GM18907 (cell line): ENCODE measurements at regions not wholly inside any gene's neighbourhood (a gene's known extent, or its start where the extent isn't known, plus 50 kb on each side); places are given as distances from the start of the nearest gene placed in this dataset.

Experiments used
- ATAC-seq: cut with Tn5 transposase; IDR thresholded peaks from one replicate; pipeline ENCODE4 v1.9.1; 2021; ENCODE audit warnings: mild to moderate bottlenecking, moderate library complexity; ENCODE audit not compliant: unreplicated experiment

- no peak for ATAC-seq
These were observed 1044.1 kb upstream of the B3GALT2 start for GRCh38 chr1:194230351-194231144.

DNA sequence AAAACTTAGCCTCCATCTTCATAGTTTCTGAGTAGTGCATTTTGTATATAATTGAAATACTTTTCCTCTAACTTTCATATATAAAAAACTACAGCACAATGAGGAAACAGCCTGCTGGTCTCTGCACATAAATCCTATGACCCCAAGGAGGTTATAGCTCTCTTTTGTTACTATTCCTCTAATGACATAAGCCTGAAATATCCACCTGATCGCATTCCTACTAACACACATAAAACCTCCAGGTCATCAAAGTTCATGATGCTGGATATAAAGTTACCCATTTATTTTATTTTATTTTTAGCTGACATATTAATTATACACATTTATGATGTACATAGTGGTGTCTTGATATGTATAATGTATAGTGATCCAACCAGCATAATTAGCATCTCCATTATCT is 1042.0 kb upstream of the B3GALT2 start:
- no peak for ATAC-seq

- no peak for ATAC-seq
These were observed 1040.7 kb upstream of the B3GALT2 start for GRCh38 chr1:194227161-194227560.

DNA sequence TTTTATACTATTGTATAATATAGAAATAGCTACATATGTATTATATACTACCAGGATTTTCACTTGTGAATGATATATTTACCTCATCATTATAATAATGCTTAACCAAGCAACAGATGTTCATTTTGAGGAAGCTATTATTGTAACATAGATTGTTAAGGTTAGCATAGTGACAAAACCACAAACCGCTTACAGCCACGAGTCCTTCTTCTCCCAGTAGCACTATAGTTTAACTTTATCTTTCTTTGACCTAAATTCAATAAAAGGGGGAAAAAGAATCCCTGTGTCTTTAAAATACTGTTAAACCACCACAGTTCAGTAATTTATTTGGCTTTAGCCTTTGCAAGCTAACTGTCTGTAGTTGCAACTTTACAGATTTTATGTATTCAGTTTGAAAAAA is 1039.4 kb upstream of the B3GALT2 start:
- peak; percentile 98 for ATAC-seq

GRCh38 chr1:194223596-194223995 is 1037.2 kb upstream of the B3GALT2 start:
- ATAC-seq: no peak

DNA sequence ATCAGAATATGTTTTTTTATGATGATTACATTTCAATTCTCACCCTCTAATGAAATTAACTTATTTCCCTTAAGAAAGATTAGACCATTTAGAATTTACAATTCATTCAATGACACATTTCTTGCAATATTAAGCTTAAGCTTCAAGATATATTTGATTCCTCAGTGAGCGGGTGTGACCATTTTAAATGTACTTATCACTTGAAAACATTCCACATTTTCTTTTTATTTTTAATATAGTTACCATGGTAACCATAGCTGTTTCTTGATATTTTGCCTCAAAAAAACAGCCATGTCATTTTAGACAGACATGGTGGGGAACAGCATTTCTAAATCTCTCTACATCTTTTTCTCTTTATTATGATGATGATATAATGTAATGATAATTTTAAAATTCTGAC is 1029.0 kb upstream of the B3GALT2 start:
- ATAC-seq: no peak

- no peak for ATAC-seq
These were observed 1028.3 kb upstream of the B3GALT2 start for GRCh38 chr1:194214735-194215134.

- no peak for ATAC-seq
These were observed 1023.5 kb upstream of the B3GALT2 start for GRCh38 chr1:194209920-194210319.

DNA sequence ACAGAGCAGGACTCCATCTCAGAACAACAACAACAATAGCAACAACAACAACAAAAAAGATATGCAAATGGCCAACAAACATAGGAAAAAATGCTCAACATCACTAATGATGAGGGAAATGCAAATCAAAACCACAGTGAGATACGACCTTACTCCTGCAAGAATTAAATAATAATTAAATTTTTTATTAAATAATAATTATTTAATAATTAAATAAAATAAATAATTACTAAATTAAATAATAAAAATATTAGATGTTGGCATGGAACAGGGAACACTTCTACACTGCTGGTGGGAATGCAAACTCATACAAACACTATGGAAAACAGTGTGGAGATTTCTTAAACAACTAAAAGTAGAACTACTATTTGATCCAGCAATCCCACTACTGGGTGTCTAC is 1022.3 kb upstream of the B3GALT2 start:
- ATAC-seq: no peak

DNA sequence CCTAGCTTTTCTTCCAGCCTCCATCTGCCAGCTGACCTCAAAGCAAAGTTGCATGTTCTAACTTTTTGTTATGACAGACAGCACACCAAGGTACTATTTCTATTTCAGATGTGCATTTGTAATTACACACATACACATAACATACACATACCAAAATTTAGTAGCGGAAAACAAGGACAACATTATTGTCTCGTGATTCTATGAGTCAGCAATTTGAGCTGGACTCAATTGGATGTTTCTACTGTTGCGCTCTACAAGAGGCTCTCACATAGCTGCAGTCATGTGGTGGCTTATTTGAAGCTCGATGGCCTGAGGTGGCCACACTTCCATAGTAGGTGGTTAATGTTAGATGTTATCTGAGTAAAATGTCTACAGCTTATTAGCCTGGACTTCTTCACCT is 1010.1 kb upstream of the B3GALT2 start:
- ATAC-seq: no peak

- ATAC-seq: no peak
These were observed 1008.3 kb upstream of the B3GALT2 start for GRCh38 chr1:194194724-194195123.

DNA sequence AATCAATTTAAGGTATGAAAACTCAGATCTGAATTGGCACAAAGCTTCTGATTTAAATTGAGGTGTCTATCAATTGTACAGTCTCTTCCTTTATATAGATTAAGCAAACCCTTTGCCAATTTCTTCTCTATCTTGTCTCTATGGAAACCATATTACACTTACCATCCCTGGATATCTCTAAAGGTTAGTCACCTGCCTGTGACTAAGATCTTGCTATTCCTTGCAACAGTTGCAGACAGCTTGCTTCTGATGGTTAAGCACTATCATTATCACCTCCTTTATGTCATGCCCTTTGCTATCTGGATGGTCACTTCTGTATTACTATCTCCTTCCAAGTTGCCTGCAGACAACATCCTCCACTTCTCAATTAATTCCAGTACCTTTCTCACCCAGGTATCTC is 998.6 kb upstream of the B3GALT2 start:
- ATAC-seq: no peak

GRCh38 chr1:194184425-194184824 is 998.0 kb upstream of the B3GALT2 start:
- no peak for ATAC-seq

DNA sequence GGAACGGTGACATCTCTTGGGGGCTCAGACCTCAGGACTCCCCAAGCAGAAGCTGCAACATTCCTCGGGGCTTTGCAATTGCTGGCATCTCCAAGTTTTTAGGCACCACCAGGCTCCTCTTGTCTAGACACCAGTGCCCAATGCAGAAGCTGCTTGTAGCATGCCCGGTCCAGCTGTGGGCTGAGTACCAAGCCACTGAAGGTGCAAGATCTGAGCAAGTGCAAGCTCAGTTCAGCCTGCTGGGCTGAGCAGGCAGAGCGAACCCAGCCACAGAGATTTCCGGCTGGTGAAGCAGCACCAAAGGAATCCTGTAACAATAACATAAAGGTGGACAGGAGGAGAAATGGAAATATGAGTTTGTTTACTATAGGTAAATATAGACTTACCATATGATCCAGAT is 995.4 kb upstream of the B3GALT2 start:
- no peak for ATAC-seq

DNA sequence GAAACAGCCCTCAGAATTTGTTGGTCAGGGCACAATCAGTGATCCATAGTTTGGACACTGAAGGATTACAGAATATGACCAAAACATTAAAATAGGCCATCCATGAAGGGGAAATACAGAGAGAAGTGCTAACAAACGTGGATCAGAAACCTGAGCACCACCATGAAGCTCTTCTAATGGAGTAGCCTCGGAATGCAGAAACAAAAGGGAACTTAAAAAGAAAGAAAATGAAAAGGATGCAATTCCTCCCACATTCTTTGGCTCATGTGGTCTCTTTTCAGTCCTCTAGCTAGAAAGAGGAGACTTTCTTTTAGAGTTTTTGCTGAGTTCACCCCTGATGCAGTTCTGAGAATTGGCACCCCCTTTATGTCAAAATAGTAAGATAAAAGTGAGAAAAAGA is 989.8 kb upstream of the B3GALT2 start:
- no peak for ATAC-seq

DNA sequence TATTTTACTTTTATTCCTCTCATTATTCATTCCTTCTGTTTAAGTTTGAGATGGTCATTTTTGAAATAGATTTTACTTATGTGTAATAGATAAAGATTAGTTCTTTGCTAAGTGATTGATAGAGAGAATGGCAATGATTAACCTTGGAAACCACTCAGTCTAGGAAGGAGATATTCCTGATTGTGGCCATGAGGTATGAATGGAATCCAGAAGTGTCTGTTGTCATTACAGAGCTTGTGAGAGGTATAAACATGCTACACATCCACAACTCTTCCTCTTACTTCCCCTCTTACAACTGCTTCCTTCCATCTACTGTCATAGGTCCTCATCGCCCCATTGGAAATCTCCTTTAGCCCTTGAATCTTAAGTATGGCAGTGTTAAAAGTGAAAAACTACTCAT is 988.8 kb upstream of the B3GALT2 start:
- no peak for ATAC-seq

- ATAC-seq: no peak
These were observed 988.1 kb upstream of the B3GALT2 start for GRCh38 chr1:194174528-194174927.

DNA sequence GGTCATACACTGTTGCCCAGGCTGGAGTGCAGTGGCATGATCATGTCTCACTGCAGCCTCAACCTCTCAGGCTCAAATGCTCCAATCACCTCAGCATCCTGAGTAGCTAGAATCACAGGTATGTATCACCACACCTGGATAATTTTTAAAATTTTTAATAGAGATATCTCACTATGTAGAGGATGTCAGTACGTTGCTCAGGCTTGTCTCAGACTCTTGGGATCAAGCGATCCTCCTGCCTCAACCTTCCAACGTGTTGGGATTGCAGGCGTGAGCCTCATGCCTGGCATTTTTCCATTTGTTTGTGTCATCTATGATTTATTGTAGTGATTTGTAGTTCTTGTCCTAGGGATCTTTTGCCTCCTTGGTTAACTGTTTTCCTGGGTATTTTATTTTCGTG is 985.2 kb upstream of the B3GALT2 start:
- ATAC-seq: no peak

DNA sequence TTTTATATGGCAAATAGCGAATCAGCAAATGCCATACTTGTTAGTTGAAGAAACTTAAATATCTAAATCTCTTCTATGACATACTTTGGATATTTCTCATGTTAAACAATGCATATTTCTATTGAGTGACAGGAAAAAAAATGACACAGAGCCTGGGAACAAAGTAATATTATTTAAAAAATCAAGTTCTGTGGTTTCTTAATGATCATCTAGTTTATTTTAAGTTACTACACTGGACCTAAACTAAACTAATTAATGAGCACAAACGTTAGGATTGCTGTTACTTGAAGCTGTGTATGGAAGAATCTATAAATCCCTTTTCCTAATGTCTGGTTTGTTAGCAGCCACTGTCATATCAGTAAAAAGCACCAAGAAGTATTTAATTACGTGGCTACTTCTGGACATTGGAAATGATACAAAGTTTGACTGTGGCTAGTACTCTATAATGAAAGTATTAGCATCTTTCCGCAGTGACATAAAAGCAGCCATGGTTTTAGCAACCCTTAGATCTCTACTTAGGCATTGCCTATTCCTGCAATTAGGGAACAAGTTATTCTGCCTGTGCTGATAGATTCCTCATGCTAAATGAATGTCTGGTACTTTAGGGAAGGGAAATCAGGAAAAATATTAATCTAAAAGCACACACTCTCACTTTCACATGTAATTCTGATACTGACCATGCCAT is 981.7 kb upstream of the B3GALT2 start:
- ATAC-seq: no peak

GRCh38 chr1:194164755-194165154 is 978.3 kb upstream of the B3GALT2 start:
- ATAC-seq: no peak

DNA sequence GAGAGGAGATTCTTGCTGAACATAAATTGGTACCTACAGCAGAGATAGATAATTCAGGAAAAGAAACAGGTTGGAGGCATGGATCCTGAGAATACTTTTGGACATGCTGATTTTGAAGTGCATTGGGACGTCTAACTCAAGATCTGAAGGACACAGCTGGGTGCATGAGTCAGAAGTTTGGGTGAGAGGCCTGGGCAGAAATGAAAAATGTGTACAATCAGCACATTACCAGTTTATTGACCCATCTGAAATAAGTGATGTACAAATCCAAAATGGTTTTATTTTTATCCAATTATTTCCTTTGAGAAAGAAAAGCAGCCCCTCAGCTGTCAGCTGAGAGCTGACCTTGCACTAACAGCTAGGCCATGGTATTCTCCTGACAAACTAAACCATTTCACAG is 975.2 kb upstream of the B3GALT2 start:
- ATAC-seq: no peak

DNA sequence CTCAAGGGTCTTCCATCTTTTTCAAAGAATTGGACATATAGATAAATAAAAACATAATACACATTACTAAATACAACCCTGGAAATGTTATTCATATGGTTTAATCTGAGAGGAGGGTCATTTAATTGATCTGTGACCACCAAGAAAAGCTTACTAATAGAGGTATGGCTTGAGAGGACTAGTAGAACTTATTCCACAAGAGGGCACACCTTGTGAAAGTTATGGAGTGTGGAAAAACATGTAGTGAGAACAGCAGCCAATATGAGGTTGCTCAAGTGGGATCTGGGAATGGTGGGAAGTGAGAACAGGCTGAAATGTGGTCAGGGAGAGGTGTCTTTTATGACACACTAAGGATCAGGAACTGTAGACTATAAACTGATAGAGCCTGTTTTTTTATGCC is 973.5 kb upstream of the B3GALT2 start:
- no peak for ATAC-seq

- ATAC-seq: no peak
These were observed 969.5 kb upstream of the B3GALT2 start for GRCh38 chr1:194155962-194156361.
